Renal cortex interstitium (tissue), 11 donors: ENCODE measurements at regions not wholly inside any gene's neighbourhood (a gene's known extent, or its start where the extent isn't known, plus 50 kb on each side); places are given as distances from the start of the nearest gene placed in this dataset.
A peak's percentile ranks its signal among the peaks of the same experiment; 100 is the strongest.

Experiments used
- DNase-seq, 11 donors: peaks; one replicate each; pipeline ENCODE4 v3.0.0-alpha.2; 2013; ENCODE audit warnings: low read depth in 9 of 11, low spot score in 4 of 11; ENCODE audit errors: extremely low read depth in 1 of 11

DNA sequence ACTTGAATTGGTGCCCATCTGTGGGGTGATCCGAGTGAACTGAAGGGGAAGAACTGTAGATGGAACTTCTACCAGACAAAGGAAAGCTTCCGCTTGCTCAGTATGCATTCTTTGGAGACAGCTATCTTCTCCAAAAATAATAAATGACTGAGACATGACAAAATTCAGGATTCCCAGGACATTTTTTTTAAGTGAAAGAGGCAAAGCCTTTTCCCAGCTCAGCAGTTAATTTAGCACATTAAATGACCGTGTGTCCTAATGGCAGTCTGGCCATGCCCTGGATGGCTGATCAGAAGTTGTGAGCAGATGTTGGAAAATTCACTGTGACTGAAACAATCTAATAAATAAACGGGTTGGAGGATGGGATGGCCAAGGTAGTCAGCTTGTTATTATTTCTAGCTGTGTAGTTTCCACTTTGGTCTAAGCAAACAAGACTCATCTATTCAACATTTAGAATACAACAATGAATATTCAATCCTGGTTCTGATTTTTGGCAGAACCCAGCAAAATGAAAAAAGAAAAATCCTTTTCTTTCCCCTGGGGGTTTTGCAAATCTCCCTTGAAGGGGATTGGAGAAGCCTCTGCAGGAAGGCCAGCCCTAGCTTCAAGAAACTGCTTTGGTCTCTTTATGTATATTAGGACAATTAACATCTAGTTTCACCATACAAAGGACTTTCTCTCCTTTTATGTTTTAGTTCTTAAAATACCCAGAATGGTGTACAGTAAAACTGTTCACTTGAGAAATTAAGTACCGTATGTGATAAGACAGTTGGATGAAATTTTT, 540.9 kb upstream of the MDFIC2 start:
- DNase-seq = no peak

DNA sequence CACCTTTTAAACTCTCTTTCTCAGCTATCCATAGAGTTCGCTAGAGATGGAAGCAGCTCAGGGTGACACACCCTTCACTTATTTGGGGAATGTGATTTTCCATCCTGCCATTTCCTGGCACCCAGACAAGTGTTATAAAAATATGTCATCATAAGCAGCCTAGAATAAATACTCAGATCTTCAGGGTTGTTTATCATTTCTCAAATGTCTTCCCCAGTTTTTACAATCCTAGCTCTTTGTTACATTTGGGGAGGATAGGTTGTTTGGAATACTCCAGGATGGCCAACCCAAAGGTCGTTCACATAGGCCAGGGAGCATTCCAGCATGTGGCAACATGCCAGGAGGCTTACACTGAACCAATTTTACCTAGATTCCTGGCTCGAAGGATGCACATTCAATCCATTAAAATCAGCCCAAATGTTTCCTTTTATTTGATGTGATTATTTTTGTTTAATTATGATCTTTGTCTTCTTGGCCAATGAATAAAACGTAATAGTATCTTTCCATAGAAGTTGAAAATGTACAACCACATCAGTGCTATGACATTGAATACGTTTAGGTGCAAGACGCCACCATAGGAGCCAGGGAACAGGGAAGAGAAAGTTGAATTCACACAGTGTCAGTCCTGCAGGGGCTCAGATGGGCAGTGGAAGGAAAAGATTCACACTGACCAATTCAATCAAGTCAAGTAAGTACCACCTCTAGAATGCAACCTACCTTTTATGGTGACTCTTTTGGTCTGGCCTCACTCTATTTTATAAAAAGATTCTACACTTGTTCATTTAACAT, 537.7 kb upstream of the MDFIC2 start:
- DNase-seq = no peak

DNA sequence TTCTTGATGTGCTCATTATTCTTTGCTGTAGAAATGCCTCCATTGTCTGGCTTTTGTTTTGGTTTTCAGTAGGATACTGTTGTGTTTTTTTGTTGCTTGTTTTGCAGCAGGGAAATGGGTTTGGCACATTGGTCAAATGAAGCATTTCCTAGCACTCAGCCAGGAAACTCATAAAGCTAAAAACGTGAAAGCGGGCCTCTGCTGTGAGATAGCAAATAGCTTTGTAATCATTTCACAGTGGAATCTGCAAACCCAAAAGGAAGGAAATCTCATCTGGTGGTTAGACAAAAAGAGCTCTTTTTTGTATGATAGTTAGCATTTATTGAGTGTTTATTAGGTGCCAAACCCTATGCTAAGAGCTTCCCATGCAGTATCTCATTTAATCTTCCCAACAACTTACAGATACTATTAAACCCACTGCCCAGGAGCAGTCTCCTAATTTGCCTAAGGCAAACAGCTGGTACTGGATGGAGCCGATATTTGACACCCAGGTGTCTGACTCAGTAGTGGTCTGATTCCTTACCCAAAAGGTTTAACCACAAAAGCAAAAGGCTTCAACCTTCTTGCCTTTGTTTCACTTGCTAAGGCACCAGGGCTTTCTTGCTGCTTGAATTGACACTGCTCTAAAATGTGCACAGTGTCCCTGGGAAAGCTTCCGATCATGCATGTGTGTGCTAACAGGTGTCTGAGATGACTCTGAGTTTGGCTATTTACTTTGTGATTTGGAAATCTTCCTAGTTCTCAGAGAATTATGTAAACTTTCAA, 527.9 kb upstream of the MDFIC2 start:
- no peak for DNase-seq

GRCh38 chr3:70833239-70833960, 521.0 kb upstream of the MDFIC2 start:
- no peak for DNase-seq

DNA sequence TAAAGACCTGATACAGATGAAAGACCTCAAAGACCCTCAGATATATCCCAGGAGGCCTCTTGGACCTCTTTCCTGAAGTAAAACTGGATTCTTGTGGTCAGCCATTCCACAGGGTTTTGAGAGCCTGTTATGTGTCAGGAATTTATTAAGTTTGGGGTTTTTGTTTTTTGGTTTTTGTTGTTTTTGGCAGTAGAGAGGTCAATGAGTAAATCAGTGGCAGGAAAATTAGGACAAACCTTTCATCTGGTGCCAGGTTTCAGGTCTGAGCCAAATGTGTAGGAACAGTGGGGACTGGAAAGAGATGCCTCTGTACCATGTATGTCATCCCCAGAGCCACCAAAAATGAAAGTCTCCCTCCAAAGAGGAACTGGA, 520.4 kb upstream of the MDFIC2 start:
- no peak for DNase-seq

- DNase-seq = no peak
These were observed 519.8 kb upstream of the MDFIC2 start for GRCh38 chr3:70832089-70832833.

GRCh38 chr3:70829092-70829491, 516.7 kb upstream of the MDFIC2 start:
- DNase-seq = no peak

- DNase-seq = peak in 1 of 11 donors; percentile 11
These were observed 512.3 kb upstream of the MDFIC2 start for GRCh38 chr3:70824773-70825172.

- no peak for DNase-seq
These were observed 511.6 kb upstream of the MDFIC2 start for GRCh38 chr3:70824078-70824477.

DNA sequence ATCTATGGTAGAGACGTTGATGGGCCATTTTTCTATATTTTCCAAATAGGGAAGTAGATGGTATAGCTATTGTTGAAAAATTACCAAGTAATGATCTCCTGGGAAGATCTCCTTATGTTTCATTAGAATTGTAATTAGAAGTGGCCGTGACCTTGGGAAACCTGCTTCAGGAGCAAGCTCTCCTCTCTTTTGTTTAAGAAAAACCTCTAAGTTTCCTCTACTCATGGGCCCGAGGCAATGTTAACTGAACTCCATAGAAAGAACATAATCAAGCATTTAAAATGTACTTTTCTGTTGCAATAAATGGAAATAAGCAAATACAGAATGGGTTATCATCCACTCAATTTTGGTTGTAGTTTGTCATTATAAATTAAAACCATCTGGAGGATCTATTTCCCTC, 511.2 kb upstream of the MDFIC2 start:
- DNase-seq = no peak

- DNase-seq = no peak
These were observed 510.2 kb upstream of the MDFIC2 start for GRCh38 chr3:70822669-70823068.

DNA sequence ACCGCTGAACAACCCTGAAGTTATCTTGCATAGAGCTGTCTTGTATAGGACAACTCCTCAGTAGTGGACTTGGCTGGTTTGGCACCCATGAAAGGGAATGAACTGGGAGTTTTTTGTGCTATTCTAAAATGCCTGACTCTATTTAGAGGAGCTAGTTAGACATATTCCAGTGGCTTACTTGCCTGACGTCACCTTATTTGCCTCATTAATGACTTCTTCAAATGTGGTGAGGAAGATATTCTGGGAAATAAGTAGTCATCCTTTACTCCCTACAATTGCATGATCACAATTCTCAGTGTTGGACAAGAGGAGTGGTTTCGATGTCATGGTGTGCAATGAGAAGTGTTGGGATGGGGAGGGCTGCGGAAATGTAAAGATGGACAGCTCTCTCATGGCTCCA, 509.2 kb upstream of the MDFIC2 start:
- DNase-seq = no peak

DNA sequence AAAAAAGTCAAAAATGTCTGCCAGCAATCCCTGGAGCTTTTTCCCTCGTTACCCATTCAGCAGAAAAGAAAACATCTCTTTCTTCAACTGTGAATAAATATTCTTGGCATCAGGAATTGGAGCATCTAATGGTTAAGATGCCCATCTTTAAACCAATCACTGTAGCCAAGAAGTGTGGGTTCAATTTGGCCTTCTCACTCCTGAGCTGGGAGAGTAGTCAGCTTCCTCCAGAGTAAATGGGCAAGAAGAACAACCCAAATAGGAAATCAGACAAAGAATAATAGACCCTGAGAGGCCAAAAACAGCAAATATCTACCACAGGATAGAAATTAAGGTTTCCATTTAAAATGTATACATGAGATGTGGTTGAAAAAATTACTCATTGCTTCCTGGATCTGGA, 508.0 kb upstream of the MDFIC2 start:
- no peak for DNase-seq

- DNase-seq = no peak
These were observed 505.7 kb upstream of the MDFIC2 start for GRCh38 chr3:70818145-70818544.

DNA sequence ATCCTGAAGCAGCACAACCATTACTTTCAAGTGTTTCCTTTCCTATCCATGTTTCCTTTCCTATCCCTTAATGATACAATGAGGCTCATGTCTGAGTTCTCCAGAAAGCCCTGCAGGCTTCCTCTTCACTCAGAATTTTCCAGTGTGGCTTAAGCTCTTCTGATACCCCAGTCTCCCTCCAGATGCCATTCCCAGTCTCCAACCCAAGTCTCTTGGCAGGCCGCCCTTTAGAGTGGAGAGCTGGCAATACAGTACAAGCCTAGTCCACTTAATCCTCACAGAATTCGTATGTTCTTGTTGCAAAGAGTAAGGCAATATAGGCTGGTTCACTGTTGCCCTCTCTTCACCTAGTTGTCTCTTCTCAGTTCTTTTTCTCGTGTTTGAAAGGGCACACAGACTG, 503.9 kb upstream of the MDFIC2 start:
- DNase-seq = no peak

DNA sequence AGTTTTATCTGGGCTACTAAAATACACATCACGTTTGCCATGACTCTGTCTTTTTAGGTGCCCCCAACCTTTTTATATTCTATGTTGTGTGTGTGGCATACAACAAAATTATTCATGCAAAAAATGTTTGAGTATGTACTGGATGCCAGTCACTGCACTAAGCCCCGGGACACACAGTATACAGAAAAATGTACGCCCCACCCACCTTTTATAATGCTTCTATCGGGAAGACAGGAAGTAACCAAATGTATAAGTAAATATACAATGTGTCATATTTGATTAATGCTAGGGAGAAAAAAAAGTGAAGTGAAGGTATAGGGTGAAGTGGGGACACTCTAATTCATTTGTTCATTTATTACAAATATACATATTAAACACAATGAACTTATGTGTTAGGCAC, 503.4 kb upstream of the MDFIC2 start:
- DNase-seq = no peak

DNA sequence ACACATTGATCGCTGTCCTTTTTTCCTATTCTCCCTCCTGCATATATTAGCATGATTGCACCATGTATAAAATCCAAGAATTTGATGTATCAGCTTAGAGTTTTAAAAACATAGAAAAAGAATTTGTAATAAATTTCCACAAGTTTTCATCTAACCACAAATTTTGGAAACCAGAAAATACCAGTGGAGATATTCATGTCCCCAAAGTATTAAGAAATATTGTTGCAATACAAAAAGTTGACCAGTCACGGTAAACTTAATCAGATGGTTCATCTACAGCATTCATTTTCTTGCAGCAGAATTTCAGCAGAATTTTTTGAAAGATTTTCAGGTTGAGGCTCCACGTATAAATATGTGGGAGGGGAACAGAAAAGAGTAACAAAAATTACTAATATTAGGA, 500.9 kb upstream of the MDFIC2 start:
- no peak for DNase-seq

- peak in 1 of 11 donors; percentile 8 for DNase-seq
These were observed 499.4 kb upstream of the MDFIC2 start for GRCh38 chr3:70811880-70812279.

DNA sequence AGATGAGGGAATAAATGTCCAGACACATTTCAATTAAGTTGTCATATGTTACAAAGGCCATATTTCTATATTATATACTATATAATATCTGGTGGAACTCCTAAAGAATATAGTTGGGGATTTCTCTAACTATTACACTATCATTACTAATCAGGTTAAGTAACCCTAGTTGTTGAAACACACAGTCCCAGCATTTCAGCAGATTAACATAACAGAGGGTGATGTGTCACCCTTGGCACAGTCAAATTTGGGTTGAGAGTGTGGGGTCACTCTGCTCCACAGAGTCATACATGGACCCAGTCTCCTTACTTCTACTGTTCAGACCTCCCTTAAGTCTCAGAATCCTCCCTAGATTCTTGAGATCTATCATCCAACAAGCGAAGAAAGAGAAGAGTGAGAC, 496.4 kb upstream of the MDFIC2 start:
- DNase-seq = no peak
